GM12891 (cell line): ENCODE measurements at regions not wholly inside any gene's neighbourhood (a gene's known extent, or its start where the extent isn't known, plus 50 kb on each side); places are given as distances from the start of the nearest gene placed in this dataset.
"Not testable (repeated sequence)": the region's sequence is repeated elsewhere in the genome, so short reads cannot be mapped to it uniquely, and the experiment has no call there.

ENCODE experiments used
- DNase-seq: peaks from one replicate; pipeline ENCODE4 v3.0.0; 2011; ENCODE audit warnings: low spot score; ENCODE audit not compliant: insufficient read length
- FAIRE-seq: peaks from 2 replicates; lab custom pipeline; 2011; peaks lifted over from hg19 to GRCh38; lab: Jason Lieb, UNC
- PAX5 ChIP-seq: IDR thresholded peaks from 2 replicates; pipeline ENCODE4 v1.6.1; 2011; ENCODE audit warnings: low read length, moderate library complexity, mild to moderate bottlenecking; ENCODE audit not compliant: insufficient read depth, severe bottlenecking
- POLR2A ChIP-seq: IDR thresholded peaks from 2 replicates; pipeline ENCODE4 v1.6.1; 2011; ENCODE audit warnings: low read depth, low read length, control low read depth
- POLR2AphosphoS5 ChIP-seq: IDR thresholded peaks from 2 replicates; pipeline ENCODE4 v1.6.1; 2011; ENCODE audit warnings: low read depth, low read length, control low read depth
- POU2F2 ChIP-seq: IDR thresholded peaks from 2 replicates; pipeline ENCODE4 v1.6.1; 2011; ENCODE audit warnings: low read depth, mild to moderate bottlenecking, control low read depth, low read length, moderate library complexity
- SPI1 ChIP-seq: IDR thresholded peaks from 2 replicates; pipeline ENCODE4 v1.6.1; 2011; ENCODE audit warnings: low read depth, low read length, control low read depth
- TAF1 ChIP-seq: IDR thresholded peaks from 2 replicates; pipeline ENCODE4 v1.6.1; 2011; ENCODE audit warnings: low read depth, low read length, control low read depth

GRCh38 chr9:1875921-1876448, 139.2 kb upstream of the SMARCA2 start:
- peak; percentile 9 for DNase-seq
- TF ChIP-seq SPI1 (no peak), POU2F2 (peak; percentile 76), POLR2A (peak; percentile 47; the same call in 1 of the 2 replicates), POLR2AphosphoS5 (no peak; the same call in 1 of the 2 replicates), TAF1 (peak; percentile 42; the same call in 1 of the 2 replicates), PAX5 (peak; percentile 24)
- peak; percentile 95 for FAIRE-seq

- DNase-seq (no peak), FAIRE-seq (peak; percentile 86)
- TF ChIP-seq SPI1 (no peak), POLR2A (no peak), PAX5 (no peak), POLR2AphosphoS5 (no peak), POU2F2 (no peak), TAF1 (no peak)
Measured at GRCh38 chr9:1876891-1877496, 138.2 kb upstream of the SMARCA2 start.

GRCh38 chr9:1877951-1878350, 137.2 kb upstream of the SMARCA2 start:
- no peak for DNase-seq
- no peak for TF ChIP-seq POLR2A
- FAIRE-seq = no peak

- DNase-seq = no peak
- no peak for FAIRE-seq
- TF ChIP-seq SPI1 (peak; percentile 35; the same call in 1 of the 2 replicates), POU2F2 (no peak)
Measured at GRCh38 chr9:1878811-1879210, 136.3 kb upstream of the SMARCA2 start.

DNA sequence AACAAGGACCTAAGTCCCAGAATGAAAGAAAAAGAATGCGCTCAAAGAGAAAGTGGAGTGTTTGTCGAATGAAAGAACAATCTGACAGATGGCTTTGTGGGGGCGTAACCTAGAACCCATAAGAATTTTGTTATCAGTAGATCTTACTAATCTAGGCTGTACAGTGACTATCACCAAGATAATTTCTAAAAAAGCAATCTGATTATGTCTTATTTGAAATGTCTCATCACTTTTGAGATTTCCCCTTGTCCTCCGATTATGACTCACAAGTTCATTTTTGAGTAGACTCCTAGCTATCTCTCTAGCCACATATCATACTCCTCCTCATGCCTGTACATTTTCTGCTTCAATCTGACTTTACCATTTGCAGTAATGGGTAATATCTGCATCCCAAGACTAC, 135.6 kb upstream of the SMARCA2 start:
- DNase-seq (peak; percentile 16), FAIRE-seq (no peak)
- TF ChIP-seq POU2F2 (no peak), POLR2A (peak; percentile 17; the same call in 1 of the 2 replicates)

DNA sequence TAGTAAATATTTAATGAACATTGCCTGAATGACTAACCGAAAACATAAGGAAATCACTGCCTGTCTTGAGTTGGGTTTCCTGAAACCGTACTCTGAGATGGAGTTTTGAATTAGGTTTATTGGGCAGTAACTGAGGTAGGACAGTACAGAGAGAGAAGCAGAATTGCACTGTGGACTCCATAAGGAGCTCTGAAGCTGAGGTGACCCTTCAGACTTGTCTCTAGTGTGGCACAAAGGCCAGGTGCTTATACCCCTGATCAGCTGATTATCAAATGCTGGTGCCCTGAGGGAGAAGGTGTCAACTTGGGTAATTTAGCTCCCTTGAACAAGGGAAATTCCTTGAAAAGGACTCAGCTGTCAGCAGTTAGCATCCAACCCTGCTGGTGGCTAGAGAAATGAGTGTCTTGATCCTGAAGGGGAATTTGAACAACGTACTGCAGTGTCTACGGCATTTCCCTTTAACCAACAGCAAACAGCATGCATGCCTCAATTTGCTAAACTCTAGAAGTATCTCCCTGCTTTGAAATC, 135.0 kb upstream of the SMARCA2 start:
- FAIRE-seq (peak; percentile 92), DNase-seq (no peak)
- TF ChIP-seq SPI1 = peak; percentile 37; the same call in 1 of the 2 replicates
- no peak; the same call in 1 of the 2 replicates for TF ChIP-seq POLR2A
- TF ChIP-seq POU2F2 = 0 out of 2 replicates have a peak, but pooled peaks have one; percentile 74
- TF ChIP-seq POLR2AphosphoS5 = no peak
- no peak for TF ChIP-seq PAX5

- TF ChIP-seq TAF1 = no peak
- FAIRE-seq (peak; percentile 16), DNase-seq (no peak)
Measured at GRCh38 chr9:1881708-1882295, 133.3 kb upstream of the SMARCA2 start.

GRCh38 chr9:1882711-1883403, 132.3 kb upstream of the SMARCA2 start:
- TF ChIP-seq POLR2A = no peak
- FAIRE-seq = peak; percentile 67
- no peak for DNase-seq

DNA sequence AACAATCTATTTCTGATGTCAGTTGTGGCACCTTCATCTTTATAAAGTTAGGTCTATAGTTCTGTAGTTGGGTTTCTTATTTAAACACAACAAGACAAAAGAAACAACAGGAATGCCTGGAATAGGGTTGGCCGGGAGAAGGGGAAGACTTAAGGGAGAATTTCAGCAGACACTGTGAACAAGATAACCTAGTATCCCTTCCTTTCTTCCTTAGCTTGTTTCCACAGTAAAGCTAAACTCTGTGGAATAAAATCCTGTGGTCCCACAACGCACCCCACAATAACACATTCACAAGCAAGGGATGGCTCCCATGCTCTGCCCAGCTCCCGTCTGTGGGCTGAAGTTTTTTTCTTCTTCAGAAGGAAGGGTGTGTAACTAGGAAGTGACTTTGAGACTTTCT, 124.9 kb upstream of the SMARCA2 start:
- DNase-seq (no peak), FAIRE-seq (no peak)
- TF ChIP-seq TAF1 (no peak), SPI1 (no peak), POLR2A (no peak), PAX5 (no peak), POU2F2 (no peak), POLR2AphosphoS5 (no peak)

DNA sequence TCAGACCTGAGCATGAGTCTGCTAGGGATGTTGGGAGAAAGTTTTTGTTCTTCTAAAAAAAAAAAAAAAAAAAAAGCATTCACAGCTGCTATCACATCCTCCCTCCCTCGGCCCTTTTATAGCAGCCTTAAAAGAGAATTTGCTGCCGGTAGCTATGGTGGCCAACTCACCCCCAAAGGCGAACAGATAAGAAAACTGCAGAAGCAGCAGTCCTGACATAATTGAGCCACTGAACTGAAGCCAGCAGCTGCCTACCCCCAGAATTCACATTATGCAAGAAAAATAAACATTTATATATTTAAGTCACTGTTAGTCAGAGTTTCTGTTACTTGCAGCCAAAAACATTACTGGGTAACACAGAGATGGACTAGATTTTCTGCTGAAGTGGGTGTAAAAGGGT, 124.3 kb upstream of the SMARCA2 start:
- no peak for FAIRE-seq
- DNase-seq = no peak
- TF ChIP-seq POU2F2 (no peak), SPI1 (no peak), POLR2A (no peak), TAF1 (no peak), PAX5 (no peak)

DNA sequence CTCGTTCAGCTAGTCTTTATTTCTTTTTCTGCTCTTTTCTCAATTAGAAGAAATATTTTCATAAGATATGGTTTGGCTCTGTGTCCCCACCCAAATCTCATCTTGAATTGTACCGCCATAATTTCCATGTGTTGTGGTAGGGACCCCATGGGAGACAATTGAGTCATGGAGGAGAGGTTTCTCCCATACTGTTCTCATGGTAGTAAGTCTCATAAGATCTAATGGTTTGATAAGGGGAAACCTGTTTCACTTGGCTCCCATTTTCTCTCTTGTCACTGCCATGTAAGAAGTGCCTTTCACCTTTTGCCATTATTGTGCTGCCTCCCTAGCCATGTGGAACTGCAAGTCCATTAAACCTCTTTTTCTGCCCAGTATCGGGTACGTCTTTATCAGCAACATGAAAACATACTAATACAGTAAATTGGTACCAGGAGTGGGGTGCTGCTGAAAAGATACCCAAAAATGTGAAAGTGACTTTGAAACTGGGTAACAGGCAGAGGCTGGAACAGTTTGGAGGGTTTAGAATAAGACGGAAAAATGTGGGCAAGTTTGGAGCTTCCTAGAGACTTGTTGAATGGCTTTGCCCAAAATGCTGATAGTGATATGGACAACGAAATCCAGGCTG, 112.0 kb upstream of the SMARCA2 start:
- not testable (repeated sequence) for FAIRE-seq, DNase-seq
